Stimulated activated CD8-positive, alpha-beta memory T cell treated with anti-CD3 and anti-CD28 coated beads, Interleukin-4, amount 100 ng/mL, for 4 hours (primary cell): ENCODE measurements at regions not wholly inside any gene's neighbourhood (a gene's known extent, or its start where the extent isn't known, plus 50 kb on each side); places are given as distances from the start of the nearest gene placed in this dataset.

Experiments used
- DNase-seq, 2 donors: peaks; one replicate each; pipeline ENCODE4 v3.0.0-alpha.2; 2020; ENCODE audit warnings: low read depth in 2 of 2, low spot score in 1 of 2

- DNase-seq, result no peak
Measured at GRCh38 chr2:157935378-157935906, 59.3 kb upstream of the ACVR1 start.

DNA sequence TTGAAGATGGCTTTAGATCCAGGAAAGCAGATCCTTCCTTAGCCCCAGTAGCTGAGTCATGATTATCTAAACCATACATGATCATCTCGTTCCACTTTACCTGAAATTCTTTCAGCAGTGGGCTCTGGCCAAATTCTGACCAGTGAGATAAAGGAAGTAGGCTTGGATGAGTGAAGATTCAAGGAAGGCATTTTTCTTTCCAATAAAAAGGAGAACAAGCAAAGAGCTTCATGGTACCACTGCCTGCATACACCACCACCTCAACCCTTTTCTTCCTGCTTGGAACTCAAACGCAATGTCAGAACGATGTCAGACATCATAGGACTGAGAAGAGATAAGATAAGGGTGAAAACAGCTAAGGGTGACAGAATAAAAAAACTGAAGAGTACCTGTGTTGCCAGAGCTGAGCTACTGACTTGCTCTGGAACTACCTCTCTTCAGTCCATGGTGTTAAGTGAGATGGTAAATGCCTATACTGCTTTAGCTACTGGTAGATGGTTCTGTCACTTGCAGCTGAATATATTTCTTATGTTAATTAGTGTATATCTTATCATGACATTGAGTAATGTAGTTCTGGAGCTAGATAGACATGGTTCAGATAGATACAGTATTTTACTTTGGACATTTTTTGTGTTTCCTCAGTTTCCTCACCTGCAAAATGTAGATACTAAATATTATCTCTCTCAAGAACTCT, 58.7 kb upstream of the ACVR1 start:
- no peak for DNase-seq

DNA sequence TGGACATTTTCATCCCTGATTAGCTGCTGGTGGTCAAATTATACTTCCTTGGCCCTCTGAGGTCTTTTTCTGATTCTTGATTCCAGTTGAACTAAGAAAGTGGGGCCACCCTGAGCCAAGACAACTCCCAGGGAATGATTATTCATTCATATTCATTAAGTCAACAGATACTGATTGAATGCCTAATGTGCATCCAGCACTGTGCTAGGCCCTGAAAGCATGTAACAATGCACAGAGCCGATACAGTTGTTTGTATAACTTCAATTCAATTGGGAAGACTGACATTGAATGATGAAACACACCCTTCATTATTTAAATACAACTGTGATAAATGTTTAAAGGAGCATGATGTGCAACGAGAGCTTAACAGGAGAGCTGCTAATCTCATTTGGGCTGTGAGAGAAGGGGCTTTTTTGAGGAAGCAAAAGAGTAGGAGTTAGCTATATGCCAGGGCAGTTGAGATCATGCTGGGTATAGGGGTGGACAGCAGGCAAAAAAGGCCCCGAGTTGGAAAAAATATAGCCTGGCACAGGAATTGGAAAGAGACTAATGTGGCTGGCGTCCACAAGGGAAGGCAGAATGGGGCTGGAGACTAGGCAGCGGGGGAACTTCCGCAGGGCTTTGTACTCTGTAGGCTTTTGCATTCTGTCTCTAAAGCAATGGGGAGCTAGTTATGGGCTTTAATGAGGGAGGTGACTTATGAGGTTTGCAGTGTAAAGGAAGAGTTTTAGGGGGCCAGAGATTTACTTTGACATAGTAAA, 57.2 kb upstream of the ACVR1 start:
- no peak for DNase-seq

DNA sequence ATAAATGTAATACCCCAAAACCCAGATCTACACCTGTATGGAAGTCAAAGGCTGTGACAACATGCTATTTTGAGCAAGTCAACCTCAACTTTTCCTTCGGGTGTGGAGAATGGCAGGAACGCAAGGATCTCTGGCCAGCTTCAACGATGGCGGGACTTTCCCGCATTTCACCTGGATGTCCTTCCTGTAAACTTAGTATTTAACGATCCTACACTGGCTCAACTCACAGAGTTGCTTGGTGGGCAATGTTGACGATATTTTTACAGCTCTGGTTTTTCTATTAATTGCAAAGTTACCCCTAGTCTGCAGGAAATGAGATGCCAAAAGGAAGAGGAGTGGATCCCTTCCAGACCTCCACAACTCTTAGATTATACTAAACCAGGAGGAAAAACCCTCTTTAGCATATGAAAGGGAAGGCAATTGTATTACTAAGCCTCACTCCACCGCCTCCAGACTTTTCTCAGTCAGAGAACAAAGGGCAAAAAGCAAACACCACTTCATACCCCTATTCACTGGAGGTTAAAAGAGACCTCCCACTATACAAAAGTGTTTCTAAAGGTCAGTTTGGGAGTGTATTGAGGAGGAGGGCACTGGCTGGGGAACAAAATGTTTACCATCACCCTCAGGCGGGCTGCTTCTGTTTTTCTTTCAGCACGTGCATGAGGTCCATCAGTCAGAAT, 56.5 kb upstream of the ACVR1 start:
- DNase-seq, result no peak

DNA sequence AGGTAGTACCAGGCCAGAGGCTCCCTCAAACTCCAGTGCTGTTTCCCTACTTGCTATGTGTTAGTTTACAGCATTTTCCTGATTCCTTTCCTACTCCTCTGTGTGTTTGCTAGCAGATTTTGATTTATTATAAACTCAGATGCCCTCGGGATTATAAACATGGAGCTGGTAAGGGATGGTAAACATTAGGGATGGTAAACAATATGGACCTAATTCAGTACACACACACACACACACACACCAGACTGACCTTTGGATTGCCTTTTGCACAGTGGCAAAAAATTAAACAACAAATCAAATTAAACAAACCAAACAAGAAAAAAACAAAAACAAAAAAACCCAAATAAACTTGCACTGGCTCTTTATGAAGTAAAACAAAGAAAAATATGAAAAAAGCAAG, 55.4 kb upstream of the ACVR1 start:
- DNase-seq, result no peak

GRCh38 chr2:157930728-157931127, 54.6 kb upstream of the ACVR1 start:
- no peak for DNase-seq

GRCh38 chr2:157929871-157930667, 53.9 kb upstream of the ACVR1 start:
- no peak for DNase-seq

GRCh38 chr2:157928372-157928771, 52.2 kb upstream of the ACVR1 start:
- no peak for DNase-seq

- DNase-seq, result no peak
Measured at GRCh38 chr2:157927155-157927554, 51.0 kb upstream of the ACVR1 start.
